ENCODE measurements at regions not wholly inside any gene's neighbourhood (a gene's known extent, or its start where the extent isn't known, plus 50 kb on each side); places are given as distances from the start of the nearest gene placed in this dataset.

DNA sequence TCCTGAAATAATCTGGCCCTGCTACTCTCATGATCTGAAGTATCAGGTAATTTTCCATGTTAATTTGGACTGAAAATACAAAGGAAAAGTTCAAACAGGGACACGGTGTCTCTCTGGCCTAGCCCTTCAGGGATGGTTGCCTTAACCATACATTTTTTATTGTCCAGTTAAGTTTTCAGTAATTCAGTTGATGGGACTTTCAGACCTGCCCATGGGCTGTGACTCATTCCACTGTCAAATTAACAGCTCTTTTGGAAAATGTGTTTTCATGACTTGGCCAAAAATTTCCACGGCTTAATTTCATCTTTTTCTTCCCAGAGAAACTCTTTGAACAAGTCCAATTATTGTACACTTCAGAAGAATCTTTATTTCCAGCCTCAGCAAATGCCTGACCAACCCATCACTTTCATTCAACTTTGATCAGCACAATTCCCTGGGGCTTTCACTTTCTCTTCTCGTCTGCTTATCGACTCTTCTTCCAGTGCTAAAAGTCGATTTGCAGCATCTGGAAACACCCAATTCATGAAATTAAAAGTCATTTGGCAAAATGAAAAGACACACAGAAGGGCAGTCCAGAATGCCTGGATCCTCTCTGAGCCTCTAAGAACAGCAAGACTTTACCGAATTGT, 293.9 kb downstream of the RAB28 start (continued):
- TF ChIP-seq, protein P1, sequence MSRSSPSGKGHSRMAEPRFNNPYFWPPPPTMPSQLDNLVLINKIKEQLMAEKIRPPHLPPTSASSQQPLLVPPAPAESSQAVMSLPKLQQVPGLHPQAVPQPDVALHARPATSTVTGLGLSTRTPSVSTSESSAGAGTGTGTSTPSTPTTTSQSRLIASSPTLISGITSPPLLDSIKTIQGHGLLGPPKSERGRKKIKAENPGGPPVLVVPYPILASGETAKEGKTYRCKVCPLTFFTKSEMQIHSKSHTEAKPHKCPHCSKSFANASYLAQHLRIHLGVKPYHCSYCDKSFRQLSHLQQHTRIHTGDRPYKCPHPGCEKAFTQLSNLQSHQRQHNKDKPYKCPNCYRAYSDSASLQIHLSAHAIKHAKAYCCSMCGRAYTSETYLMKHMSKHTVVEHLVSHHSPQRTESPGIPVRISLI (tag by site-specific recombination; IDR thresholded peaks at IDR 0.05): no peak

DNA sequence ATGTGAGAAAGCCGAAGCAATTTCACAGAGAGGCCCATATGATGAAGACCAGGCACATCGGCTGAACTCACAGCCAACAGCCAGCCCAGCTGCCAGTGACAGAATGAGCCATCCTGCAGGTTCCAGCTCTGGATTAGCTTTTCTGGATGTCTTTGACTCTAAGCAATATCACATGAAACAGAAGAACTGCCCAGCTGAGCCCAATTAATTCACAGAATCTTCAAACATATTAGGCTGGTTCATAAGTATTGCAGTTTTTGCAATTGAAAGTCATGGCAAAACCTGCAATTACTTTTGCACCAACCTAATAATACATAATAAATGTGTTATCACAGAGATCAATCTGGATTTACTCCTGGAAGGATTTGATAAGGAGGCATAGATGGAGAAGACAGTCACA, 299.9 kb downstream of the RAB28 start:
- no peak overlapping the region for H3K4me3 ChIP-seq (ENCODE audit: low read depth, low read length)
- H3K9me3 ChIP-seq (ENCODE audit: control insufficient read depth, insufficient read depth, low read depth, low read length): no peaks in the 10 kb centered on the region
- no peaks in the 10 kb centered on the region for H3K4me1 ChIP-seq (ENCODE audit: control insufficient read depth, insufficient read depth, low read length)
- H3K36me3 ChIP-seq (ENCODE audit: control insufficient read depth in 2 of 2, insufficient read depth in 1 of 2, low read length in 2 of 2): no peaks in the 10 kb centered on the region
- no peak for TF ChIP-seq GFI1B (tag by site-specific recombination; IDR thresholded peaks at IDR 0.05)
- TF ChIP-seq, protein P2, sequence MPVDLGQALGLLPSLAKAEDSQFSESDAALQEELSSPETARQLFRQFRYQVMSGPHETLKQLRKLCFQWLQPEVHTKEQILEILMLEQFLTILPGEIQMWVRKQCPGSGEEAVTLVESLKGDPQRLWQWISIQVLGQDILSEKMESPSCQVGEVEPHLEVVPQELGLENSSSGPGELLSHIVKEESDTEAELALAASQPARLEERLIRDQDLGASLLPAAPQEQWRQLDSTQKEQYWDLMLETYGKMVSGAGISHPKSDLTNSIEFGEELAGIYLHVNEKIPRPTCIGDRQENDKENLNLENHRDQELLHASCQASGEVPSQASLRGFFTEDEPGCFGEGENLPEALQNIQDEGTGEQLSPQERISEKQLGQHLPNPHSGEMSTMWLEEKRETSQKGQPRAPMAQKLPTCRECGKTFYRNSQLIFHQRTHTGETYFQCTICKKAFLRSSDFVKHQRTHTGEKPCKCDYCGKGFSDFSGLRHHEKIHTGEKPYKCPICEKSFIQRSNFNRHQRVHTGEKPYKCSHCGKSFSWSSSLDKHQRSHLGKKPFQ (tag by site-specific recombination; IDR thresholded peaks at IDR 0.05): no peak
- no peak for TF ChIP-seq ZIC2 (tag by site-specific recombination; IDR thresholded peaks at IDR 0.05)
- TF ChIP-seq, protein P3, sequence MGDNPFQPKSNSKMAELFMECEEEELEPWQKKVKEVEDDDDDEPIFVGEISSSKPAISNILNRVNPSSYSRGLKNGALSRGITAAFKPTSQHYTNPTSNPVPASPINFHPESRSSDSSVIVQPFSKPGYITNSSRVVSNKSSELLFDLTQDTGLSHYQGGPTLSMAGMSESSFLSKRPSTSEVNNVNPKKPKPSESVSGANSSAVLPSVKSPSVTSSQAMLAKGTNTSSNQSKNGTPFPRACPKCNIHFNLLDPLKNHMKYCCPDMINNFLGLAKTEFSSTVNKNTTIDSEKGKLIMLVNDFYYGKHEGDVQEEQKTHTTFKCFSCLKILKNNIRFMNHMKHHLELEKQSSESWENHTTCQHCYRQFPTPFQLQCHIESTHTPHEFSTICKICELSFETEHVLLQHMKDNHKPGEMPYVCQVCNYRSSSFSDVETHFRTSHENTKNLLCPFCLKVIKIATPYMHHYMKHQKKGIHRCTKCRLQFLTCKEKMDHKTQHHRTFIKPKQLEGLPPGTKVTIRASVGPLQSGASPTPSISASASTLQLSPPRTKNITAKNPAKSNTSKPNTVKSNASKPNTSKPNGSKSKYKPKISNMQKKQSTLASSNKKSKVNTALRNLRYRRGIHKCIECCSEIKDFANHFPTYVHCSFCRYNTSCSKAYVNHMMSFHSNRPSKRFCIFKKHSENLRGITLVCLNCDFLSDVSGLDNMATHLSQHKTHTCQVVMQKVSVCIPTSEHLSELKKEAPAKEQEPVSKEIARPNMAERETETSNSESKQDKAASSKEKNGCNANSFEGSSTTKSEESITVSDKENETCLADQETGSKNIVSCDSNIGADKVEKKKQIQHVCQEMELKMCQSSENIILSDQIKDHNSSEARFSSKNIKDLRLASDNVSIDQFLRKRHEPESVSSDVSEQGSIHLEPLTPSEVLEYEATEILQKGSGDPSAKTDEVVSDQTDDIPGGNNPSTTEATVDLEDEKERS (tag by site-specific recombination; IDR thresholded peaks at IDR 0.05): no peak
- no peak for TF ChIP-seq ZNF707 (tag by site-specific recombination; IDR thresholded peaks at IDR 0.05)
- no peak for TF ChIP-seq HOXA7 (CRISPR knock-in tag; IDR thresholded peaks at IDR 0.05; ENCODE audit: borderline replicate concordance)
- TF ChIP-seq, protein P4, sequence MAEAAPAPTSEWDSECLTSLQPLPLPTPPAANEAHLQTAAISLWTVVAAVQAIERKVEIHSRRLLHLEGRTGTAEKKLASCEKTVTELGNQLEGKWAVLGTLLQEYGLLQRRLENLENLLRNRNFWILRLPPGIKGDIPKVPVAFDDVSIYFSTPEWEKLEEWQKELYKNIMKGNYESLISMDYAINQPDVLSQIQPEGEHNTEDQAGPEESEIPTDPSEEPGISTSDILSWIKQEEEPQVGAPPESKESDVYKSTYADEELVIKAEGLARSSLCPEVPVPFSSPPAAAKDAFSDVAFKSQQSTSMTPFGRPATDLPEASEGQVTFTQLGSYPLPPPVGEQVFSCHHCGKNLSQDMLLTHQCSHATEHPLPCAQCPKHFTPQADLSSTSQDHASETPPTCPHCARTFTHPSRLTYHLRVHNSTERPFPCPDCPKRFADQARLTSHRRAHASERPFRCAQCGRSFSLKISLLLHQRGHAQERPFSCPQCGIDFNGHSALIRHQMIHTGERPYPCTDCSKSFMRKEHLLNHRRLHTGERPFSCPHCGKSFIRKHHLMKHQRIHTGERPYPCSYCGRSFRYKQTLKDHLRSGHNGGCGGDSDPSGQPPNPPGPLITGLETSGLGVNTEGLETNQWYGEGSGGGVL (tag by site-specific recombination; IDR thresholded peaks at IDR 0.05): no peak
- TF ChIP-seq, protein P5, sequence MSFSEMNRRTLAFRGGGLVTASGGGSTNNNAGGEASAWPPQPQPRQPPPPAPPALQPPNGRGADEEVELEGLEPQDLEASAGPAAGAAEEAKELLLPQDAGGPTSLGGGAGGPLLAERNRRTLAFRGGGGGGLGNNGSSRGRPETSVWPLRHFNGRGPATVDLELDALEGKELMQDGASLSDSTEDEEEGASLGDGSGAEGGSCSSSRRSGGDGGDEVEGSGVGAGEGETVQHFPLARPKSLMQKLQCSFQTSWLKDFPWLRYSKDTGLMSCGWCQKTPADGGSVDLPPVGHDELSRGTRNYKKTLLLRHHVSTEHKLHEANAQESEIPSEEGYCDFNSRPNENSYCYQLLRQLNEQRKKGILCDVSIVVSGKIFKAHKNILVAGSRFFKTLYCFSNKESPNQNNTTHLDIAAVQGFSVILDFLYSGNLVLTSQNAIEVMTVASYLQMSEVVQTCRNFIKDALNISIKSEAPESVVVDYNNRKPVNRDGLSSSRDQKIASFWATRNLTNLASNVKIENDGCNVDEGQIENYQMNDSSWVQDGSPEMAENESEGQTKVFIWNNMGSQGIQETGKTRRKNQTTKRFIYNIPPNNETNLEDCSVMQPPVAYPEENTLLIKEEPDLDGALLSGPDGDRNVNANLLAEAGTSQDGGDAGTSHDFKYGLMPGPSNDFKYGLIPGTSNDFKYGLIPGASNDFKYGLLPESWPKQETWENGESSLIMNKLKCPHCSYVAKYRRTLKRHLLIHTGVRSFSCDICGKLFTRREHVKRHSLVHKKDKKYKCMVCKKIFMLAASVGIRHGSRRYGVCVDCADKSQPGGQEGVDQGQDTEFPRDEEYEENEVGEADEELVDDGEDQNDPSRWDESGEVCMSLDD (tag by site-specific recombination; IDR thresholded peaks at IDR 0.05): no peak
- POLR2A ChIA-PET: no interaction called here
- CTCF ChIA-PET: interaction anchor here (1.0 kb wide), 1 partner anchor 551 kb away, joined by 3 read pairs; no protein-coding TSS in a partner anchor
- no peak overlapping the region for H3K27ac ChIP-seq (ENCODE audit: extremely low read depth, low read depth, low read length)

DNA sequence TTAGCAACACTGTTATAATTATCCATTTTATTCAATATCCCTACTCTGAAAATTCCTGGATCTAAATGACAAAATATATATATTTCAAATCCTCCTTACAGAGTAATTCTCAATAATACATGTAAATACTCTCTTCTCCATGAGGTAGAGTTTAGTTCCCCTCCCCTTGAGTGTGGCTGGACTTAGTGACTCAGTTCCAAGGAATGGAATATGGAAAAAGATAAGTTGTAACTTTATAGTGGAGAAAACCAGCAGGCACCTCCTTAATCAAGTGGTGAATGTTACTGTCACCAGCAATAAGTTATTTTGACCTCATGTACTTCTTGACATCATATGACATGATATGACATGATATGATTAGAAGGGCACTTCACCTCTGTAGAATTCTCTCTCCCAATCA, 302.0 kb downstream of the RAB28 start:
- ChIA-PET CTCF (no interaction called here), POLR2A (no interaction called here)
- Histone ChIP-seq H3K36me3 (ENCODE audit: control insufficient read depth in 2 of 2, insufficient read depth in 1 of 2, low read length in 2 of 2) (no peaks in the 10 kb centered on the region), H3K4me3 (ENCODE audit: low read depth, low read length) (no peak overlapping the region), H3K4me1 (ENCODE audit: control insufficient read depth, insufficient read depth, low read length) (no peaks in the 10 kb centered on the region), H3K9me3 (ENCODE audit: control insufficient read depth, insufficient read depth, low read depth, low read length) (no peaks in the 10 kb centered on the region), H3K27ac (ENCODE audit: extremely low read depth, low read depth, low read length) (no peak overlapping the region)
- TF ChIP-seq ZIC2 (tag by site-specific recombination; IDR thresholded peaks at IDR 0.05): no peak
- TF ChIP-seq SALL2 (tag by site-specific recombination; IDR thresholded peaks at IDR 0.05; ENCODE audit: borderline replicate concordance): no peak
- no peak for TF ChIP-seq ZNF549 (tag by site-specific recombination; IDR thresholded peaks at IDR 0.05)
- TF ChIP-seq REPIN1 (tag by site-specific recombination; IDR thresholded peaks at IDR 0.05; ENCODE audit: low read depth): no peak
- no peak for TF ChIP-seq ZNF658 (tag by site-specific recombination; IDR thresholded peaks at IDR 0.05)
- TF ChIP-seq FEZF1 (tag by site-specific recombination; IDR thresholded peaks at IDR 0.05): no peak
- TF ChIP-seq, protein P6, sequence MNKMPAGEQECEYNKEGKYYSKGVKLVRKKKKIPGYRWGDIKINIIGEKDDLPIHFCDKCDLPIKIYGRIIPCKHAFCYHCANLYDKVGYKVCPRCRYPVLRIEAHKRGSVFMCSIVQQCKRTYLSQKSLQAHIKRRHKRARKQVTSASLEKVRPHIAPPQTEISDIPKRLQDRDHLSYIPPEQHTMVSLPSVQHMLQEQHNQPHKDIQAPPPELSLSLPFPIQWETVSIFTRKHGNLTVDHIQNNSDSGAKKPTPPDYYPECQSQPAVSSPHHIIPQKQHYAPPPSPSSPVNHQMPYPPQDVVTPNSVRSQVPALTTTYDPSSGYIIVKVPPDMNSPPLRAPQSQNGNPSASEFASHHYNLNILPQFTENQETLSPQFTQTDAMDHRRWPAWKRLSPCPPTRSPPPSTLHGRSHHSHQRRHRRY (tag by site-specific recombination; IDR thresholded peaks at IDR 0.05): no peak
- TF ChIP-seq ZNF529 (tag by site-specific recombination; IDR thresholded peaks at IDR 0.05; ENCODE audit: insufficient replicate concordance): no peak
- no peak for TF ChIP-seq ZNF600 (tag by site-specific recombination; IDR thresholded peaks at IDR 0.05)
